GM12891 (cell line): ENCODE measurements at regions not wholly inside any gene's neighbourhood (a gene's known extent, or its start where the extent isn't known, plus 50 kb on each side); places are given as distances from the start of the nearest gene placed in this dataset.

Experiments used
- POLR2AphosphoS5 ChIP-seq: IDR thresholded peaks from 2 replicates; pipeline ENCODE4 v1.6.1; 2011; ENCODE audit warnings: low read depth, low read length, control low read depth
- POU2F2 ChIP-seq: IDR thresholded peaks from 2 replicates; pipeline ENCODE4 v1.6.1; 2011; ENCODE audit warnings: low read depth, mild to moderate bottlenecking, control low read depth, low read length, moderate library complexity

DNA sequence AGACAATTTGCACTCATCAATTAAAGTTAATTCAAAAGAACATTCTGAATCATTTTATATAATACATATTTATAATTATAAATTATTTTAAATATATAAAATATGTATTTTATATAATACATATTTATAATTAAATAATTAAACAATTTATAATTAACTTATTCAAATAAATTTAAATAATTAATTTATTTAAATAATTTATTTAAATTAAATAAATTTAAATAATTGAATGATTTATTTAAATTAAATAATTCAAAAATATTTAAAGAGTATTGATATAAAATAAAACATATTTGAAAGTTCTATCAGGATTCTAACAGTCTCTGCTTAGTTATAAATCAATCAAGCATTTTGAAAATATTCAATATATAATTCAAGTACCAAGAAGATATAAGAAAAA lies 775.5 kb upstream of the CTNND2 start:
- TF ChIP-seq POU2F2 (no peak), POLR2AphosphoS5 (no peak)
